Common myeloid progenitor, CD34-positive (primary cell): ENCODE measurements at regions not wholly inside any gene's neighbourhood (a gene's known extent, or its start where the extent isn't known, plus 50 kb on each side); places are given as distances from the start of the nearest gene placed in this dataset.
"Not testable (repeated sequence)": the region's sequence is repeated elsewhere in the genome, so short reads cannot be mapped to it uniquely, and the experiment has no call there.

Experiments used
- CTCF ChIA-PET: fragments of 350-600 bp; sonication (Branson Sonifier 250); formaldehyde crosslinking; loops from one replicate; lab custom pipeline; 2021; ENCODE audit warnings: antibody characterized with exemption; lab: Charles Lee
- POLR2A ChIA-PET: fragments of 350-600 bp; sonication (Branson Sonifier 250); formaldehyde crosslinking; loops from one replicate; lab custom pipeline; 2021; ENCODE audit warnings: antibody characterized with exemption; lab: Charles Lee
- DNase-seq, 3 donors: peaks; one replicate each; pipeline versions ENCODE4 v3.0.0 to v3.0.0-alpha.2; 2013
- H3K27ac ChIP-seq, 2 experiments: 1 replicate in 1 of 2; 2 replicates in 1 of 2; pipeline ENCODE4 v1.7.0; 2013; ENCODE audit warnings: inconsistent platforms in 2 of 2, low read length in 2 of 2, mild to moderate bottlenecking in 2 of 2, low read depth in 1 of 2, moderate library complexity in 1 of 2; ENCODE audit not compliant: severe bottlenecking in 2 of 2, insufficient read depth in 1 of 2, poor library complexity in 1 of 2
- H3K27me3 ChIP-seq, 5 experiments: replicated peaks in 2 of 5; 1 replicate in 3 of 5; 2 replicates in 2 of 5; pipeline versions ENCODE4 v1.6.1 to v1.7.0; 2013; ENCODE audit warnings: low read length in 4 of 5, mild to moderate bottlenecking in 2 of 5, moderate library complexity in 2 of 5, inconsistent platforms in 1 of 5; ENCODE audit not compliant: insufficient read depth in 5 of 5, control insufficient read depth in 4 of 5
- H3K36me3 ChIP-seq, 4 experiments: 1 replicate in 2 of 4; 2 replicates in 2 of 4; pipeline versions ENCODE4 v1.6.1 to v1.7.0; 2013; ENCODE audit warnings: low read length in 3 of 4, control low read depth in 1 of 4, mild to moderate bottlenecking in 1 of 4; ENCODE audit not compliant: control insufficient read depth in 4 of 4, insufficient read depth in 4 of 4
- H3K4me1 ChIP-seq, 4 experiments: 1 replicate in 3 of 4; 2 replicates in 1 of 4; pipeline versions ENCODE4 v1.6.1 to v1.7.1; 2013; ENCODE audit warnings: low read length in 3 of 4, mild to moderate bottlenecking in 3 of 4, control low read depth in 1 of 4, inconsistent platforms in 1 of 4, moderate library complexity in 1 of 4; ENCODE audit not compliant: control insufficient read depth in 4 of 4, insufficient read depth in 4 of 4; ENCODE audit errors: control extremely low read depth in 1 of 4
- H3K4me3 ChIP-seq, 7 experiments: 1 replicate in 4 of 7; 2 replicates in 3 of 7; pipeline versions ENCODE4 v1.5.1 to v1.7.0; 2013; ENCODE audit warnings: mild to moderate bottlenecking in 7 of 7, low read length in 6 of 7, moderate library complexity in 6 of 7, inconsistent platforms in 2 of 7, low read depth in 2 of 7, control low read depth in 1 of 7; ENCODE audit not compliant: insufficient read depth in 4 of 7, control insufficient read depth in 1 of 7; ENCODE audit errors: extremely low read depth in 1 of 7
- H3K9me3 ChIP-seq, 5 experiments: 1 replicate in 4 of 5; 2 replicates in 1 of 5; pipeline versions ENCODE4 v1.6.1 to v1.7.1; 2013; ENCODE audit warnings: low read length in 4 of 5, mild to moderate bottlenecking in 2 of 5, inconsistent platforms in 1 of 5, low read depth in 1 of 5, moderate library complexity in 1 of 5; ENCODE audit not compliant: control insufficient read depth in 4 of 5, insufficient read depth in 2 of 5; ENCODE audit errors: control extremely low read depth in 1 of 5
- WGBS: methylation state at CpG from one replicate; pipeline ENCODE4 v1.1.5; 2013; ENCODE audit not compliant: insufficient coverage; 5-methylcytosine and 5-hydroxymethylcytosine counted together

GRCh38 chr3:145650170-145650569 is 510.8 kb downstream of the PLOD2 start:
- CTCF ChIA-PET = no interaction called here
- DNase-seq = no peak
- Histone ChIP-seq H3K9me3 (peaks cover 0 to 3% (median 0%) of the 10 kb centered on the region in 5 experiments), H3K36me3 (no peaks in the 10 kb centered on the region), H3K27me3 (no peaks in the 10 kb centered on the region), H3K4me3 (no peak overlapping the region), H3K27ac (no peak overlapping the region), H3K4me1 (no peaks in the 10 kb centered on the region)
- POLR2A ChIA-PET = no interaction called here
- 100% methylated on average over 1 of the region's 4 CpGs for WGBS

GRCh38 chr3:145671121-145671520 is 489.9 kb downstream of the PLOD2 start:
- ChIA-PET CTCF (no interaction called here), POLR2A (no interaction called here)
- Histone ChIP-seq H3K4me3 (no peak overlapping the region), H3K4me1 (no peaks in the 10 kb centered on the region), H3K36me3 (no peaks in the 10 kb centered on the region), H3K27me3 (no peaks in the 10 kb centered on the region), H3K27ac (no peak overlapping the region), H3K9me3 (no peaks in the 10 kb centered on the region)
- no peak for DNase-seq

- ChIA-PET POLR2A (no interaction called here), CTCF (no interaction called here)
- H3K27ac ChIP-seq = no peak overlapping the region
- DNase-seq = no peak
- no peaks in the 10 kb centered on the region for H3K4me1 ChIP-seq
- H3K9me3 ChIP-seq = no peaks in the 10 kb centered on the region
- no peaks in the 10 kb centered on the region for H3K36me3 ChIP-seq
- 100% methylated on average over 1 of the region's 2 CpGs for WGBS
- H3K4me3 ChIP-seq = no peak overlapping the region
- H3K27me3 ChIP-seq = no peaks in the 10 kb centered on the region
These were observed 487.1 kb downstream of the PLOD2 start for GRCh38 chr3:145673838-145674237.

- Histone ChIP-seq H3K9me3 (no peaks in the 10 kb centered on the region), H3K4me3 (no peak overlapping the region), H3K27me3 (no peaks in the 10 kb centered on the region), H3K4me1 (no peaks in the 10 kb centered on the region), H3K36me3 (no peaks in the 10 kb centered on the region), H3K27ac (no peak overlapping the region)
- no CpG with 5 or more reads among the region's 1 CpG for WGBS
- ChIA-PET POLR2A (no interaction called here), CTCF (no interaction called here)
- no peak for DNase-seq
These were observed 482.6 kb downstream of the PLOD2 start for GRCh38 chr3:145678401-145678800.

- H3K27me3 ChIP-seq = no peaks in the 10 kb centered on the region
- 100% methylated on average over 2 of the region's 3 CpGs for WGBS
- no peaks in the 10 kb centered on the region for H3K36me3 ChIP-seq
- H3K27ac ChIP-seq = no peak overlapping the region
- no peak for DNase-seq
- no peak overlapping the region for H3K4me3 ChIP-seq
- POLR2A ChIA-PET = no interaction called here
- CTCF ChIA-PET = interaction anchor here (0.5 kb wide), 1 partner anchor 79 kb away, joined by 3 read pairs; no protein-coding TSS in a partner anchor
- peaks cover 0 to 3% (median 0%) of the 10 kb centered on the region in 4 experiments for H3K4me1 ChIP-seq
- H3K9me3 ChIP-seq = no peaks in the 10 kb centered on the region
These were observed 479.8 kb downstream of the PLOD2 start for GRCh38 chr3:145681181-145681580.

GRCh38 chr3:145687978-145688377 is 473.0 kb downstream of the PLOD2 start:
- POLR2A ChIA-PET, H3K9me3 ChIP-seq, H3K27me3 ChIP-seq, DNase-seq, CTCF ChIA-PET, H3K4me3 ChIP-seq, H3K4me1 ChIP-seq, H3K27ac ChIP-seq, H3K36me3 ChIP-seq: not testable (repeated sequence)
- WGBS = 78% methylated on average over 3 of the region's 3 CpGs

- CTCF ChIA-PET = no interaction called here
These were observed 468.2 kb downstream of the PLOD2 start for GRCh38 chr3:145692751-145693150.

More at GRCh38 chr3:145692751-145693150, 468.2 kb downstream of the PLOD2 start:
- Histone ChIP-seq H3K9me3 (no peaks in the 10 kb centered on the region), H3K27me3 (no peaks in the 10 kb centered on the region), H3K4me3 (no peak overlapping the region), H3K27ac (no peak overlapping the region), H3K4me1 (peaks cover 0 to 3% (median 0%) of the 10 kb centered on the region in 4 experiments), H3K36me3 (no peaks in the 10 kb centered on the region)
- no peak for DNase-seq
- 100% methylated on average over 1 of the region's 2 CpGs for WGBS
- POLR2A ChIA-PET = no interaction called here
